ENCODE measurements at regions not wholly inside any gene's neighbourhood (a gene's known extent, or its start where the extent isn't known, plus 50 kb on each side); places are given as distances from the start of the nearest gene placed in this dataset.

- TF ChIP-seq EZH2 (IDR thresholded peaks at IDR 0.05; ENCODE audit: low read depth) (no peak), CTCF (conservative IDR thresholded peaks at IDR 0.05) (no peak)
These were observed 98.5 kb downstream of the GYPC start for GRCh38 chr2:126754240-126755004.

Measured in PC-9 (cell line).